ENCODE measurements at regions not wholly inside any gene's neighbourhood (a gene's known extent, or its start where the extent isn't known, plus 50 kb on each side); places are given as distances from the start of the nearest gene placed in this dataset.

GRCh38 chr6:134416418-134417154 lies 98.7 kb upstream of the SGK1 start:
- no peak for TF ChIP-seq CTCF (IDR thresholded peaks at IDR 0.05; ENCODE audit: extremely low read depth, missing control alignments)
- no peak for DNase-seq (ENCODE audit: low spot score)

DNA sequence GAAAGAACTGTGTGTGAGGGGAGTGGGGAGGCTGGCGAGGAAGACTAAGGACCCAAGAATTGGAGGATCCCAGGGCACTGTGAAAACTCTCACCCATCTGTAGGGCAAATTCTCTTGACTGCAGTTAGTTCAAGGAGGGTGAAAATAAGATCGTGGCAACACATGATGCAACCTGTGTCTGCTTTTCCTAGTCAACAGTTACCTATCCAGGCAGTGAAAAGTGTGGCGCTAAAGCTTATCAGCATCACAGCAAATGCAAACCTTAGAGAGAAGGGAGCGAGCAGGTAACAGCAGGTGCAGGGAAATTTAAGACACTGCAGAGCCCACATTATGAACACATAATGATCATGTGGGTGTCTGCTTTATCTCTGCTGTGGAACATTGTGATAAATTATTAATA lies 97.7 kb upstream of the SGK1 start:
- DNase-seq (ENCODE audit: low spot score): no peak
- TF ChIP-seq CTCF (IDR thresholded peaks at IDR 0.05; ENCODE audit: extremely low read depth, missing control alignments): no peak

DNA sequence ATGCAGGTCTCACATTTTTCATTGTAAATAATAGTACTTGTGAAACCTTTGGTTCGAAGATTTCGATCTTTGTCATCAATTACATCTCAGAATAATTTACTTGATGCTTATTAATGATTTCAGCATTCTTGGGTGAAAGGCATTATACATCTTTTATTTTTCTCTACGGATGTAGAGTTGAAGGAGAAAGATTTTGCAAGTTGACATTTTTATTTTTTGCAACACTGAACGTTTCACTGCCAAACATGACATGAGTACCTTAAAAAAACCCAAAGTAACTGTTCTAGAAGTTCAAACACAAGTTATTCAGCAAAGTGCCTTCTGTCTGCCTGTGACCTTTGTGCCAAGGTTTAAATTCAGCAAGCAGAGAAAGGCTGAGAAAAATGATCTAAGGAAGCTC lies 97.3 kb upstream of the SGK1 start:
- no peak for DNase-seq (ENCODE audit: low spot score)
- no peak for TF ChIP-seq CTCF (IDR thresholded peaks at IDR 0.05; ENCODE audit: extremely low read depth, missing control alignments)

DNA sequence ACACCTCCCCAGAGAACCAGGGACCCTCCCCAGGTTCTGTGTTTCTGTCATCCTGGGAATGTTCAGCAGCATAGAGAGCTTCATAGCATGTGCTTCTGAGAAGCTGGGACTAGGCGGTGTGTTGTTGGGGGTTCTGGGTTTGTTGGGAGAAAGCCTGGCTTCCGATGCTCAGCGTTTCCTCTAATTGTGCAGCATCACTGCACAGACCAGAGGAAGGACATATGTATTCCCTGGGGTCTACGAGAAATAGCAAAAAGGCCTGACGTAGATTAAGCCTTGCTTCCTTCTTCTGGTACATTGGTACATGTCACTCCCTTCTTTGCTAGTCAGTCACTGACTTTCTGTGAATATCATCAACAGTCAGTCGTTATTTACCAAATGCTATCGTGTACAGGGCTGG lies 96.9 kb upstream of the SGK1 start:
- no peak for DNase-seq (ENCODE audit: low spot score)
- TF ChIP-seq CTCF (IDR thresholded peaks at IDR 0.05; ENCODE audit: extremely low read depth, missing control alignments): no peak

GRCh38 chr6:134413241-134413643 lies 95.3 kb upstream of the SGK1 start:
- no peak for TF ChIP-seq CTCF (IDR thresholded peaks at IDR 0.05; ENCODE audit: extremely low read depth, missing control alignments)
- DNase-seq (ENCODE audit: low spot score): no peak

- TF ChIP-seq CTCF (IDR thresholded peaks at IDR 0.05; ENCODE audit: extremely low read depth, missing control alignments): no peak
- no peak for DNase-seq (ENCODE audit: low spot score)
Observed at GRCh38 chr6:134410541-134410940, 92.6 kb upstream of the SGK1 start.

GRCh38 chr6:134407791-134408190 lies 89.9 kb upstream of the SGK1 start:
- DNase-seq (ENCODE audit: low spot score): no peak
- TF ChIP-seq CTCF (IDR thresholded peaks at IDR 0.05; ENCODE audit: extremely low read depth, missing control alignments): no peak
